ENCODE measurements at regions not wholly inside any gene's neighbourhood (a gene's known extent, or its start where the extent isn't known, plus 50 kb on each side); places are given as distances from the start of the nearest gene placed in this dataset.
"Not testable (repeated sequence)": the region's sequence is repeated elsewhere in the genome, so short reads cannot be mapped to it uniquely, and the experiment has no call there.

GRCh38 chr4:19520939-19521520, 730.7 kb upstream of the SLIT2 start:
- no peak for DNase-seq (ENCODE audit: low read depth)

- no peak for DNase-seq (ENCODE audit: low read depth)
Measured at GRCh38 chr4:19514276-19515070, 737.2 kb upstream of the SLIT2 start.

DNA sequence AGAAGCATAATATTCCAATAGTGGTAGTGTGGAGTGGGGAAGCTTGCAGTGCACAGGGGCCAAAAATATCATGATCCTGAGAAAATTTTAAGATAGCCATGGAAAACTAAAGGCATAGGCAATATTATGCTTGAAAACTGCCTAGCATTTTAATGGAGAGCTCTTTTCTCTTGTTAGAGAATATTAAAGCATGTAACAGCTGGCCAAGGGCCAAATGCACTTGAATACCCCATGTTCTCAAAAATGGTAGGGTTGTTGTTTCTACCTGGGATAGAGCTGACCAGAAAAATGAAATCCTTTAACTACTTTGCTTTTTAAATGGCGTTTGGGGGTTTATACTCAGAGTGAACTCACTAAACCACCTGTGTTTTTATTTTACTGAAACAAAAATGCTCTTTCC, 739.6 kb upstream of the SLIT2 start:
- no peak for DNase-seq (ENCODE audit: low read depth)

DNA sequence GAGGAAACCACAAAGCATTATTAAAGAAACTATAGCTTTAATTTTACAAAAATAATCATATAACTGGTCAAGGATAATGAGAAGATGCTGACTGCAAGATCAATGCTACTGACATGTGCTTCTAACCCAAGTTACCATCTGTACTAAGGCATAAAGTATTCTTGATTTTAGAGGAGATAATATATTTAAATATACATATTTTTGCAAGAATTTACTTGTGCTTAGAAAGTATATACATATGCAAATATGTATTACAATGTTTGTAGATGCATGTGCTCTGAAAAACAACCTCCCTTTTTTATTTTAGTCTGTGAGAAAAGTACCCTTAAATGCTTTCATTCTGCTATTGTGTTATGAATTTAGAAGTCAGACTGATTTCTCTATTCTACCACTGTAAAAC, 740.7 kb upstream of the SLIT2 start:
- DNase-seq (ENCODE audit: low read depth): no peak

- no peak for DNase-seq (ENCODE audit: low read depth)
Measured at GRCh38 chr4:19508442-19508841, 743.3 kb upstream of the SLIT2 start.

GRCh38 chr4:19497705-19498104, 754.0 kb upstream of the SLIT2 start:
- no peak for DNase-seq (ENCODE audit: low read depth)

DNA sequence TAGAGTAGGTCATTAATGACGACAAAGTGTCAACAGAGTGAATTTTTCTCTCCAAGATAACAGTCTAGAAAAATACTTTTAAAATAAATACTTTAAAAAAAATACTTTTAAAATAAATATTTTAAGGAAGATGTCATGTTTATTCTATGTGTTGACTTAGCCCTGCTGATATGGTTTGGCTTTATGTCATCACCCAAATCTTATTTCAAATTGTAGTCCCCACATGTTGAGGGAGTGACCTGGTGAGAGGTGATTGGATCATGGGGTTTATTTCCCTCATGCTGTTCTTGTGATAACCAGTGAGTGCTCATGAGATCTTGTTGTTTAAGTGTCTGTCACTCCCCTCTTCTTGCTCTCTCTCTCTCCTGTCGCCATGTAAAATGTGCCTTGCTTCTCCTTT, 754.9 kb upstream of the SLIT2 start:
- no peak for DNase-seq (ENCODE audit: low read depth)

GRCh38 chr4:19494961-19495360, 756.7 kb upstream of the SLIT2 start:
- no peak for DNase-seq (ENCODE audit: low read depth)

- no peak for DNase-seq (ENCODE audit: low read depth)
Measured at GRCh38 chr4:19492606-19493005, 759.1 kb upstream of the SLIT2 start.

GRCh38 chr4:19486400-19486799, 765.3 kb upstream of the SLIT2 start:
- DNase-seq (ENCODE audit: low read depth): no peak

DNA sequence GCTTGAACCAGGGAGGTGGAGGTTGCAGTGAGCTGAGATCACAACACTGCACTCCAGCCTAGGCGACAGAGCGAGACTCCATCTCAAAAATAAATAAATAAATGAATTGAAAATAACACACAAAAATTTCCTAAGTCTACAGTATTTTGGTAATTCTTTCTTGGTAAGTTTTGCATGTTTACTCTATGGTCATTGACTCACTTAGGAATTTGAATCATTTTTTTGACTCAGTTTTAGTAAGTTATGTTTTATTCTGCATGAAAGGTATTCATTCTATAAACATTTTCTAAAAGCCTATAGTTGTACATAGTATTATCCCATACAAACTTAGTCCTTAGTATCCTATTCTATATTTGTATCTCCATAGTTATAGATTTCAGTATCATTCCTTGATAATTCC, 772.9 kb upstream of the SLIT2 start:
- no peak for DNase-seq (ENCODE audit: low read depth)

GRCh38 chr4:19473569-19473968, 778.1 kb upstream of the SLIT2 start:
- DNase-seq (ENCODE audit: low read depth): no peak

DNA sequence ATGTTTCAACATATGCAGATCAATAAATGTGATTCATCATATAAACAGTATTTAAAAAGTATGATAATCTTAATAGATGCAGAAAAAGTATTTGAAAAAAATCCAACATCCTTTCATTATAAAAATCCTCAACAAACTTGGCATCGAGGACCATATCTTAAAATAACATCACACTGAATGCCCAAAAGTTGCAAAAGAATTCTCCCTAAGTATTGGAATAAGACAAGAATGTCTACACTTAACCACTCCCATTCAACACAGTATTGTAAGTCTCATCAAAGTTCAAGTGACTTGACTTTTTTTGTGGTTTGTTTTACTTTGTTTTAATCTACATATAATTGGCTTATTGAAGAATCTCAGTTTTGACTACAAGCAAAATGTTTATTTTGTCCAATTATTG, 779.0 kb upstream of the SLIT2 start:
- DNase-seq (ENCODE audit: low read depth): no peak

- DNase-seq (ENCODE audit: low read depth): not testable (repeated sequence)
Measured at GRCh38 chr4:19470001-19470400, 781.7 kb upstream of the SLIT2 start.

DNA sequence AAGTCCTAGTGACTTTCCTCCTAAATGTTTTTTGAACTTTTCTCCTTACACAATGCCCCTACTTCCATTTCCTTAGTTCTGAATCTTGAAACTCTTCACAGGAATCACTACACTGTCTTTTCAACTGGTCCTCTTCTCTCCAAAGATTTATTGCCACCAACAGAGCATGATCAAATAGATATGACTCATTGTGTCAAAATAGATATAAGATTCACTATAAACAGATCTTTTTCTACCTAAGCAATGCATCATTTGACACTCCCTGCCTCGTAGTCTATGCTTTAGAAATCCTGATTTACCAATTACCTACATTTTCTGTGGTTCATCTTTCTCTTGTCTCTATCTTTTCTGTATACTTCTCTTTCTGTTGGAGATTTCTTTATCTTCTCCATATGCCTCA, 789.6 kb upstream of the SLIT2 start:
- no peak for DNase-seq (ENCODE audit: low read depth)

- DNase-seq (ENCODE audit: low read depth): no peak
Measured at GRCh38 chr4:19455850-19456602, 795.7 kb upstream of the SLIT2 start.

DNA sequence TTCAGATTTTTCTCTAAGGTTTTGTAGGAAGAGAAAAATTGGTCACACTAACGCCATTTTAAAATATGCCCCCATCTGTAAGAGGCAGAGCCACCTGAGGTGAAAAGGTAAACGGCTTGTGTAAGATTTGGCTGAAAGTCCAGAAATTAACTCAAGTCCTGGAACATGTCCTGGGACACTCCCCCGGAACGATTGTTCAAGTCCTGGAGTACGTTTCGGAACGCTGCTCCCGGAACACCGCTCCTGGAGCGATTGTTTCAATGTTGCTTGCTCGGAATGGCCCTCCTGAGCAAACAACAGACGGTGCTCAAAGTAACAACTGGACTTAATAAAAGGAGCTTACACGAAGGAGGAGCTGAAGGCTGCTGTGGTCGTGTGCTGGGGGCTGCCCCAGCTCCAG, 796.5 kb upstream of the SLIT2 start:
- DNase-seq (ENCODE audit: low read depth): no peak

DNA sequence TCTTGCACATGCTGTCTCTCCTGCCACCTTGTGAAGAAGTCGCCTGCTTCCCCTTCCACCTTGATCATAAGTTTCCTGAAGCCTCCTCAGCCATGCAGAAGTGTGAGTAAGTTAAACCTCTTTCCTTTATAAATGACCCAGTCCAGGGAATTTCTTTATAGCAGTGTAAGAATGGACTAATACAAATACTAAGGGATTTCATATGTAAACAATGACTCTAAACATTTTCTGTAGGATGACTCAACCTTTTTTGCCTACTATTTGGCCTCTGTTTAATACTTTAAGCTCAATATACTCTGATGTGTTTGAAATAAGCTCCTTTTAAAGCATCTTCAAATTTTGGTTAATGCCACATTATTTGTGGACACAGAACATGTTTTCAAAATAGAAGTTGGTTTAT, 813.5 kb upstream of the SLIT2 start:
- no peak for DNase-seq (ENCODE audit: low read depth)

- no peak for DNase-seq (ENCODE audit: low read depth)
Measured at GRCh38 chr4:19437008-19437407, 814.7 kb upstream of the SLIT2 start.

- no peak for DNase-seq (ENCODE audit: low read depth)
Measured at GRCh38 chr4:19429684-19430083, 822.0 kb upstream of the SLIT2 start.

DNA sequence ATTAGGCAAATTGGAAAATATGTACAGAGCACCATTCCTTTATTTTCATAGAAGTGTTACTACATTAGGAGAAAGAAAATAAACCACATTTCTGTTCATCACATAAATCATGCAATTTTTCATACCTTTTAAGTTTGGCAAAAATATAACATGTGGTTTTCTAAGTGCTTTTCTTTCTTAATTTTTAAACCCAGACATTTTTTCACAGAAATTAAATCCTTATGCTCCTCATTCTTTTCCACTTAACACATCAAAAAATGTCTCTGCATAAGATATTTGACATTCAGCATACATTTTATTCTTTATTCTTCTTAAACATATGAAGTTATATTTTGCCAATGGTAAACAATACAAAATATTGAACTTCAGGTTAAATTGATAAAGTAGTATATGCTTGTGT, 826.6 kb upstream of the SLIT2 start:
- DNase-seq (ENCODE audit: low read depth): no peak

DNA sequence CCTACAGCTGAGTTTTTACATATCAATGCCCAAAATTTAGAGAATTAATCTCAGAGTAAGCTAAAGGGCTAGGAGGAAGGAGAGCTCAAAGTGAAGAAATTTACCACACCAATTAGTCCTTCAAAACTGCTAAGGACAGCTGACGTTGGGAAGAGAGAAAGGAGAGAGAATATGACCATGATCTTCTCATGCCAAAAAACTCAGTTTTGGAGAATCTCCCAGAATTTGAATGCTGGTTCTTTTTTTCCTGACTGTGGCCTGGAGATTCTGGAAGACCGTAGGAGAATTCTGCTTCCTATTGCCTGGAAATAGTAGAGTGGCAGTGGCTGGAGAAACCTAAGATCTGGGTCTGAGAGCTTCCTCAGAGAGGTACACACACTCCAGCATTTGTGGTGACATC, 834.4 kb upstream of the SLIT2 start:
- DNase-seq (ENCODE audit: low read depth): no peak

- DNase-seq (ENCODE audit: low read depth): no peak
Measured at GRCh38 chr4:19416146-19416545, 835.6 kb upstream of the SLIT2 start.
